Stimulated activated CD8-positive, alpha-beta memory T cell treated with anti-CD3 and anti-CD28 coated beads, Interleukin-15, amount 100 ng/mL, for 24 hours (primary cell): ENCODE measurements at regions not wholly inside any gene's neighbourhood (a gene's known extent, or its start where the extent isn't known, plus 50 kb on each side); places are given as distances from the start of the nearest gene placed in this dataset.
"Not testable (repeated sequence)": the region's sequence is repeated elsewhere in the genome, so short reads cannot be mapped to it uniquely, and the experiment has no call there.

Experiments used
- DNase-seq: peaks from one replicate; pipeline ENCODE4 v3.0.0-alpha.2; 2020; ENCODE audit warnings: low read depth

GRCh38 chr1:101420406-101420805, 183.6 kb downstream of the S1PR1 start:
- no peak for DNase-seq

DNA sequence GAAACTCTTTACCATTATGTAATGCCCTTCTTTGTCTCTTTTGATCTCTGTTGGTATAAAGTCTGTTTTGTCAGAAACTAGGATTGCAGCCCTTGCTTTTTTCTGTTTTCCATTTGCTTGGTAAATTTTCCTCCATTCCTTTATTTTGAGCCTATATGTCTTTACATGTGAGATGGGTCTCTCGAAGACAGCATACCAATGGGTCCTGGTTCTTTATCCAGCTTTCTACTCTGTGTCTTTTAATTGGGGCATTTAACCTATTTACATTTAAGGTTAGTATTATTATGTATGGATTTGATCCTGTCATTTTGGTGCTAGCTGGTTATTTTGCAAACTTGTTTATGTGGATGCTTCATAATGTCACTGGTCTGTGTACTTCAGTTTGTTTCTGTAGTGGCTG, 191.3 kb downstream of the S1PR1 start:
- DNase-seq: not testable (repeated sequence)

DNA sequence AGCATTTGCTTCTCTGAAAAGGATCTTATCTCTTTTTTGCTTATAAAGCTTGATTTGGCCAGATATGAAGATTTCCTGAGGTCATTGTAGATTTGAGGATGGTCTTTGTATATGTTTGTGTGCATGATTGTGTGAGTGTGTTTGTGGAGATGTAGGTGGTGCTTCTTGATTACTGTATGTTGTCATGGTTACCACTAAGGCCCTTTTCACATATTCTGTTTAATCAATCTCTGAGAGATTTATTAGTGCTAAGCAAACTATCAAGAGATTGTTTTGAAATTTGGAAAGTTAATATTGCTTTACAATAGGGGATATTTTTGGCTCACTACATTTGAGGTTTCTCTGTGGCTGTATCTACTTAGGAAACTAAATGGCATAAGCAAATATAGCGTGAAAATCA, 191.7 kb downstream of the S1PR1 start:
- no peak for DNase-seq

DNA sequence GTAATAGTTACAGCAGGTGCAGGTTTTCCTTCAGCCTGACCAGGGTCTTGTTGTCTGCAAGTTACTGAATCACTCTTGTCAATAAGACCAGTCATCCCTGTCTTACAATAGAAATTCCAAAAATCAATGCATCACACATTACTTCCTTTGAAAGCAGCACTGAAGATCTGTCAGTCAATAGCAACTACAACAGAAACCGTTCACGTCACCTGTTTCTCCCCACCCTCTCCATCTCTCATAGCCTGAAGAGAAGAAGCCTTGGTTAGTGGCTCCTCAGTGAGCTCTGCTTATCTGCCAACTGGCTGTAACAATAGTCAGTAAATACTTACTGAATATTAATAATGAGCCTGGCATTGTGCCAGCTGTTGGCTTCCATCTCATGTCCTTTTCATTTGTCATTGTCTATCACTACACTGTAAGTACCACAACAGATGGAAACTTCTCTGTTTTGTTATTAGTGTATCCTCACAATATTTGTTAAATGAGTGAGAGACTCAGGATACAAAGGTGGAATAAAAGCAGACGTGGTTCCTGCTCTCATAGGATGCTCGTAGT, 195.2 kb downstream of the S1PR1 start:
- no peak for DNase-seq

DNA sequence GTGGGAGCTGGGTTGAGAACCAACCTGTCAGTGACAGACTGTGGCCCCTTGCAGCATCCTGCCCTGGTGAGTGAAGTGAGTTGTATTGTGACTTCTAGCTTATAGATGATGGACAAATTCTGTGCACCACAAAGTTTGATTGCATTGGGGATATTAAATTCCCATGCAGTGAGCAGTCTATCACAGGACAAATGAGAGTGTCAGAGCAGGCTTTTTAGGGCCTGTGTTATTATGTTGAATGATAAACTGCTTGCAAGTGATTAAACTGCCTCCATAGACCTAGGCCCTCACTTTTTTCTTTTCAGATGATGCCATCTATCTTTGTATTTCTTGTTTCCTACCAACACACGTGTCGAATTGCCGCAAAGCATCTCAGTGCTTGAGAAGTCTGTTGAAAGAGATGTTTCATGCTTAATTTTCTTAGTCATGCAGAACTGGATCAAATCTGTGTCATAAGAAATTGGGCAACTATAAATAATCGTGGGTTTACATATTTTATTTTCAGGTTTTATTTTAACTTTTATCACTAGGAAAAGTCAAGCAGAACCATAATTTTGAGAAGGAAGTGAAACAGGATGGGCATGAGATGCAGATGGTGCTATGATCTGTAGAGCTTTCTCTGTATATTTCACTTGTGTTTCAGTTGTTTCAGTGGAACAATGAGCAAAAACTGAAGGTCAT, 199.2 kb downstream of the S1PR1 start:
- no peak for DNase-seq

- DNase-seq: no peak
Measured at GRCh38 chr1:101437800-101438199, 201.0 kb downstream of the S1PR1 start.

DNA sequence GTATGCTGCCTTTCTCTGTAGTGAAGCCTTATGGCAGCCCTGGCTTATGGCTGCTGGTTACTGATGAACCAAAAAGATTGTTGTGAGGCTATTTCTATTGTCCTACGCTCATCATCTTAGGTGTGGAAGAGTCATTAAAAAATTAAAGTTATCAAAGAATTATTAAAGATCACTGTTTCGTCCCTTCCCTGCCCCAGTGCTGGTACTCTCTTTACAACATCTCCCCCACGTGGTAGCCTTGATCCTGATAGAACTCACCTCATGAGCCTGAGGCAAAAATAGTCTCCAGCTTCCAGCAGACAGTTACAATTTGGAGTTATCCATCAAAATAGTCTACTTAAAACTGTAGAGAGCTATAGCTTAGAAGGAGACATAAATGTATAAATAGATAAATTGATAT, 201.5 kb downstream of the S1PR1 start:
- DNase-seq: no peak

DNA sequence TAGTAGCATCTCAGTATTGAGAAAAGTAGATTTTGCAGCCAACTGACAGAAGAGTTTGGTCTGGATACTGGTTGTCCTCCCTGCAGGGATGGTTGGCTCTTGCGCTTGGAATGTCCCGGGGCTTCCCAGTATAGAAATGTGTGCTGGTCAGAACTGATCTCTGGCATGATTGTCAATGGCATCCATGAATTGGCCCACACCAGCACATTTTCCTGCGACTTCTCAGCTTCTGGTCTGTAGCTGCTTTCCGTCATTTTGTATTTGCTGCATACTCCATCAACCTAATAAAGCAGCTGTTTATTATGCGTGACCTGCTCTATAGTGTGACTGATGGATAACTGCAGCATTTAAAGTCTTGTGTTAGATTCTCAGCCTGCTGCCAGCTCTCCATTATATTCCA, 203.7 kb downstream of the S1PR1 start:
- no peak for DNase-seq

DNA sequence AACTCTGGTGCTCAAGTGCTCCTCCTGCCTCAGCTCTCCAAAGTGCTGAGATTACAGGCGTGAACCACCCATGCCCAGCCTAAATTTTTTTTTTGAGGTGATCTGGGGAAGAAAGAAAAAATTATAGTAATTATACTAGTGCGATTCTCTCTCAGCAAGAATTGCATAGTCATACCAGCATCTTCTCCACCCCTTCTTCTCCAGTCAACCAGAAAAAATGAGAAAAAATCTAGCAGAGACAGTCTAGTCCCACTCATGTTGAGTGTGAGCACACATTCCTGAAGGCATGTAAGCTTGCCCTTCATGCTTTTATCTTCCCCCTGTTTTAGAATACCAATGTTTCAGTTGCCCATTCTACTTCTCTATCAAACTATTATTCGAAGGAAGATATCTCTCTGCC, 207.6 kb downstream of the S1PR1 start:
- no peak for DNase-seq

DNA sequence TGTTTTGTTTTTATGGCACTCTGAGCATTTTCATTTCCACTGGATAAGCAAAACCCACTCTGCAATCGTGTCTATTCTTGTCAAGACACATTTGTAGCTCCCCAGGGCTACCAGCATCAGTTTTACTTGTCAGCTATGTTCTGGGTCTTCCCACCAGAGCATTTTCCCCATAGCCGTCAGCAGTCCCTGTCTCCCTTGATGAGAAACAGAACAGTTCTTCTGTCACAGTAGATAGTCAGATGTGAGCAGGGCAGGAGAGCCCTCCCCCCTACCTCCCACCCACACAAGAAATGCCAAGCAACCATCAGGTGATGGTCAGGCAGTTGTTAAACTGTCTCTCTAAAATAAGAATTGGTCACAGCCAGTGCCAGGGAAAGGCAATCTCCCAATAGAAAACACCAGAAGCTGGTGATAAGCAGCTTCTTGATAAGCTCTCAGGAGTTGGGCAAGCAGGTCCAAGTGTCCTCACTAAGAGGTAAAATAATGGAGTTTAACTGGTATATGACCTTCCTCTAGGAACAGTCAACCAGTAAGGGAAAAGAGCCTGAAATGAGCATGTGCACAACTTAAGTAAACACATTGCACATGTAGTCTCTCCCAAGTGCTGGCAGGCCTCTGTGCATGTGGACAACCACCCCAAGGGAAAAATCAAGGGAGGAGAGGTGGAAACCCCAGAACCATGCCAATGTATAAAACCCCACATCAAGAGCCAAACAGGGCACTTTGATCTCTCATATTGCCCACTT, 208.2 kb downstream of the S1PR1 start:
- DNase-seq: no peak

DNA sequence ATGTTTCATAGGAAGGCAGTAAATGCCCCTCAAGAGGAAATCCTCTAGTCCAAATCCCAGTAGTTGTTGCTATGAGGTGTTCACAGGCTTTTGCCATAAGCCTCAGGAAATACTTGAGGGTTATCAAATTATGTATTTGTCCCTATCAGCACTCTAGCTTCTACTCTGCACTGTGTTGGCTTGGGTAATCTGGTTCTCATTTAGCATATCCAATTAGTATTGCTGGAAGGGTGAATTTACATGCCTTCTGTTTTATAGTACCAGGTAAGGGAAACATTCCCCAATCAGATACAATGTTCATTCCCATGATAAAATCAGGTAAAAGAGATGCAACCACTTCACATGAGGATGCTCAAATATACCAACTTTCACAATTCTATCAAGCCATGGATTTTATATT, 211.2 kb downstream of the S1PR1 start:
- no peak for DNase-seq

GRCh38 chr1:101450691-101451090, 213.9 kb downstream of the S1PR1 start:
- DNase-seq: not testable (repeated sequence)

- DNase-seq: no peak
Measured at GRCh38 chr1:101451888-101452287, 215.1 kb downstream of the S1PR1 start.

GRCh38 chr1:101452825-101453224, 216.0 kb downstream of the S1PR1 start:
- DNase-seq: no peak

- no peak for DNase-seq
Measured at GRCh38 chr1:101453844-101454243, 217.0 kb downstream of the S1PR1 start.

DNA sequence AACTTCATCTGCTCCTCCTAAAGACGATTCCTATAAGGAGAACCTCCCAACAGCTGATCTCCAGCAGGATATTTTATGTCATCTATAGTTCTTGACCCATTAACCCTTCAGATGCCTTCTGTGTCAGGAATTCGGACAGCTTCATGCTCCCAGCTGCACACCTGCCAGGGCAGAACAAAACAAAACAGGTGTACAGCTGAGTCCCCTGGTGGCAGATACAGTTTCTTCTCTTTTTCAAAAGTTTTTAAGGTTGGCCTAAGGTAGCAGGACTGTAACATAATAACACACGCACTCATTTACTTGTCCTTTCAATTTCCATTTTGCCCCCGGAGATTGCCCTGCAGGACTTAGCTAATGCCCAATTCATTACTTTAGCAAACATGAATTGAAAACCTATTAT, 218.3 kb downstream of the S1PR1 start:
- DNase-seq: no peak

DNA sequence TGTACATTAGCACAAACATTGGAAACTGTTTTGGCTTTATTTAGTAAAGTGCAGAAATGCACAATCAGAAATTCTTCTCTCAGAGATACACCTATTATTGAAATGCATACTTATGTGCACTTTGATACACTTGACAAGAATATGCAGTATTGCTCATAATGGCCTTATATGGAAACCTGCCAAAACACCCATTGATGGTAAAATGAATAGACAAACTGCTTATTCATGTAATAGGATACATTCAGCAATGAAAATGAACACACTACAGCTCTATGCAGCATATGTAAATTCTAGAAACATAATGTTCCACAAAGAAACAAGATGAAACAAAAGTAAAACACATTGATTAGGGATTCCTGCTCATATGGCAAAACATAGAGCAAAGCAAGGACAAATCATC, 223.9 kb downstream of the S1PR1 start:
- no peak for DNase-seq

DNA sequence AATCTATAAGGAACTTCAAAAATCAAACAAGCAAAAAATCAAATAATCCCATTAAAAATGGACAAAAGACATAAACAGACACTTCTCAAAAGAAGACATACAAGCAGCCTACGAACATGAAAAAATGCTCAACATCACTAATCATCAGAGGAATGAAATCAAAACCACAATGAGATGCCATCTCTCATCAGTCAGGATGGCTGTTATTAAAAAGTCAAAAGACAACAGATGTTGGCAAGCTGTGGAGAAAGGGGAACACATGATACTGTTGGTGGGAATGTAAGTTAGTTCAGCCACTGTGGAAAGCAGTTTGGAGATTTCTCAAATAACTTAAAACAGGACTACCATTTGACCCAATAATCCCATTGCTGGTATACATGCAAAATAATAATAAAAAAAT, 226.4 kb downstream of the S1PR1 start:
- DNase-seq: no peak

DNA sequence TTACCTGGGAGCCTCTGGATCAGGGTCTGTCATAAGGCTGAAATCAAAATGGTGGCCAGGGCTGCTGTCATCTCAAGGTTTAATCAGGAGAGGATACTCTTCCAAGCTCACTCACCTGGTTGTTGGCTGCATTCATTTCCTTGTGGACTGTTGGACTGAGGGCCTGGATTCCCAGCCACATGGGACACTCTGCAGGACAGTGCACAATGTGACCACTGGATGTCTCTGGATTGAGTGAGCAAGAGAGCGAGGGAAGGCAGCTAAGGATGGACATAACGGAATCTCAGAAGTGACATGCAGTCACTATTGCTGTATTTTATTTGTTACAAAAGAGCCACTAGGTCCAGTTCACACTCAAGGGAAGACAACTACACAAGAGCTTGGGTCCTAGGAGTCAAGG, 229.1 kb downstream of the S1PR1 start:
- DNase-seq: no peak

DNA sequence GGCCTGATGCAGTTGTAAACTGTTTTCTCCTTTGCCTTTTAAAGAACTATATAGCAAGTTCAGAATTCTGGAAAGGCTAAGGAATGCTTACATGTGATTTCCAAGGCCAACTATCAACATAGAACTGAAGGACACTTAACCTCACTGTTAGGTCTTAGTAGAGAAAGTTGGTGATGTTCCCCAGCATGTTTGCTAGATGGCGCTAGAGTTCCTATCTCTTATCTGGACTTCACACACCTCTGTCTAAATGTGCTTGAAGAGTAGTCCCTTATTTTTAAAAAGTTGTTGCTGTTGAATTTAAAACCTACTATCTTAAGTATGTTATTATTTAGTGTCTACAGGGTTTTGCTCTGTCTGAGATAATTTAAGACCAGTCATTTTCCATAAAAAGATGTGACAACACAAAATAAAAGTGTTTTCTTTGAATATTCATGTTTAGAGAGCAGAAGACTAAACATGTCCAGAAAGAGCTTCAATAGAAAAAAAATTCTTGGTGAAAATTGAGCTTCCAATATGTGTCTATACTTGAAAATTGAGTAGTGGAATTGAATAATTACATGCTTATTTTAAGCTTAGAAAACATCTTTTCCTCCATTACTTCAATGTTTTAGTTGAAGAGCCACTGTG, 237.3 kb downstream of the S1PR1 start:
- no peak for DNase-seq

DNA sequence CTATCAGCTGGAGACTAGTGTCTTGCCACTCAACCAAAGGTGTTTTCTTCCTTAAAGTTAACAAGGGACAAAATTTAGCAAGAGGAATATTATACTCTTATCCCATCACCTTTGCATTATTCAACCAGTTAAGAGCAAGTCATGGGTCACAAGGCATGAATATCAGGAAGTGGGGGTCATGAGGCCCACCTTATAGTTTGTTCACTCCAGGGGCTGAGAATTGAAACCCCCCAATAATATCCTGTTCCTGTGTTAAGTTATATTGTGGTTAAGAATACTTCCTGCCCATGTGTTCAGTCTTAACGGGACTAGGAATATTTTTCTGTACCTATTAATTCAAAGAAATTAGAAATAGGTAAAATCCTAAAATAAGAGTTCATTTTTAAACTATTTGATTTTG, 239.7 kb downstream of the S1PR1 start:
- no peak for DNase-seq

DNA sequence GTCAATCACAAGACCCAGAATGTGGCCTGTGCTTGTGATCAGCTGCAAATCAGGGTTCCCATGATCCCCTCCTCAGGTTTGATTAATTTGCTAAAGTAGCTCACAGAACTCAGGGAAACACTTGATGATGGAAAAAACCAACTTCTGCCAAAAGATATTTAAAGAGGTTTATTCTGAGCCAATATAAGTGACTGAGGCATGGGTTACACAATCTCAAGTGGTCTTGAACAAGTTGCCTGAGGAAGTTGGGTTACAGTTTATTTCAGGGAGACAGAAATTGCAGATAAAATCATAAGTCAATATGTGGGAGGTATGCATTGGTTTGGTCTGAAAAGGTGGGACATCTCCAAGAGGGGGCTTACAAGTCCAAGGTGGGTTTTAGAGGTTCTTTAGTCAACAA, 243.1 kb downstream of the S1PR1 start:
- no peak for DNase-seq

- DNase-seq: no peak
Measured at GRCh38 chr1:101482306-101482705, 245.5 kb downstream of the S1PR1 start.
